PC-3 (cell line): ENCODE measurements at regions not wholly inside any gene's neighbourhood (a gene's known extent, or its start where the extent isn't known, plus 50 kb on each side); places are given as distances from the start of the nearest gene placed in this dataset.

Experiments used
- ATAC-seq: fragments of 200-7000 bp; cut with Tn5 transposase; 2 replicates; pipeline ENCODE4 v1.9.1; 2020; ENCODE audit warnings: mild to moderate bottlenecking, moderate library complexity
- BruUV-seq: library from RNA; stranded (reverse); fragments of 400-500 nt; replicated peaks from 2 replicates; lab custom pipeline; 2021; lab: Mats Ljungman, UMichigan
- CTCF ChIA-PET: fragments of 300-600 bp; sonication (Branson Sonifier 250); formaldehyde crosslinking; loops from one replicate; lab custom pipeline; 2022; ENCODE audit warnings: antibody characterized with exemption; lab: Charles Lee
- POLR2A ChIA-PET: fragments of 300-600 bp; sonication (Branson Sonifier 250); formaldehyde crosslinking; loops from one replicate; lab custom pipeline; 2022; ENCODE audit warnings: antibody characterized with exemption; ENCODE audit not compliant: unreplicated experiment; lab: Charles Lee
- DNase-seq: peaks from one replicate; pipeline ENCODE4 v3.0.0-alpha.2; 2015
- H2AFZ ChIP-seq: fragments of 300-600 bp; sonication (generic); 2 replicates; pipeline ENCODE4 v1.6.0; 2016; ENCODE audit warnings: antibody characterized with exemption, low read length
- H3F3A ChIP-seq: fragments of 300-600 bp; sonication (generic); one replicate; pipeline ENCODE4 v1.6.0; 2017; ENCODE audit warnings: antibody characterized with exemption, low read length, control low read depth, mild to moderate bottlenecking; ENCODE audit not compliant: unreplicated experiment
- H3K27ac ChIP-seq: fragments of 300-600 bp; sonication (generic); 2 replicates; pipeline ENCODE4 v1.5.1; 2016; ENCODE audit warnings: mild to moderate bottlenecking, low read length
- H3K27me3 ChIP-seq: fragments of 300-600 bp; sonication (generic); 2 replicates; pipeline ENCODE4 v1.6.1; 2016; ENCODE audit warnings: low read length, mixed read lengths
- H3K36me3 ChIP-seq: fragments of 300-600 bp; sonication (generic); 2 replicates; pipeline ENCODE4 v1.6.1; 2016; ENCODE audit warnings: low read depth, mixed run types, low read length, mixed read lengths
- H3K4me1 ChIP-seq: fragments of 300-600 bp; sonication (generic); 2 replicates; pipeline ENCODE4 v1.5.1; 2016; ENCODE audit warnings: low read length; ENCODE audit not compliant: insufficient read depth
- H3K4me2 ChIP-seq: fragments of 300-600 bp; sonication (generic); 2 replicates; pipeline ENCODE4 v1.6.0; 2016; ENCODE audit warnings: low read length
- H3K4me3 ChIP-seq: fragments of 300-600 bp; sonication (generic); 2 replicates; pipeline ENCODE4 v1.5.1; 2016; ENCODE audit warnings: mild to moderate bottlenecking, low read length, mixed read lengths
- H3K79me2 ChIP-seq: fragments of 300-600 bp; sonication (generic); 2 replicates; pipeline ENCODE4 v1.6.1; 2017; ENCODE audit warnings: low read length, mixed read lengths
- H3K9ac ChIP-seq: fragments of 300-600 bp; sonication (generic); 2 replicates; pipeline ENCODE4 v1.6.0; 2016; ENCODE audit warnings: mild to moderate bottlenecking, low read length
- H3K9me2 ChIP-seq: fragments of 300-600 bp; sonication (generic); replicated peaks from 2 replicates; pipeline ENCODE4 v1.6.1; 2016; ENCODE audit warnings: mixed run types, low read length, mixed read lengths
- H3K9me3 ChIP-seq: fragments of 300-600 bp; sonication (generic); 2 replicates; pipeline ENCODE4 v1.6.1; 2016; ENCODE audit warnings: low read length, mixed read lengths
- H4K20me1 ChIP-seq: fragments of 300-600 bp; sonication (generic); 2 replicates; pipeline ENCODE4 v1.6.1; 2016; ENCODE audit warnings: low read length, mixed read lengths
- CTCF ChIP-seq: fragments of 300-600 bp; sonication (generic); conservative IDR thresholded peaks from 2 replicates; pipeline ENCODE4 v1.5.1; 2017; ENCODE audit warnings: antibody characterized with exemption, low read depth, mild to moderate bottlenecking, low read length
- EZH2 ChIP-seq: fragments of 300-600 bp; sonication (generic); IDR thresholded peaks from one replicate; pipeline ENCODE4 v1.6.1; 2017; ENCODE audit warnings: antibody characterized with exemption, mild to moderate bottlenecking, low read length; ENCODE audit not compliant: unreplicated experiment
- EZH2phosphoT487 ChIP-seq: fragments of 300-600 bp; sonication (generic); IDR thresholded peaks from 2 replicates; pipeline ENCODE4 v1.6.1; 2018; ENCODE audit warnings: mild to moderate bottlenecking, antibody characterized with exemption, low read length, borderline replicate concordance
- intact Hi-C: fragments of 100-400 bp; cut with micrococcal nuclease; formaldehyde crosslinking; loops from 2 replicates; pipeline ENCODE4 v1.9.0; 2023

- no peak for TF ChIP-seq EZH2
- TF ChIP-seq CTCF, result no peak
- no peak for TF ChIP-seq EZH2phosphoT487
- Histone ChIP-seq H2AFZ (no peak overlapping the region), H3K79me2 (no peaks in the 10 kb centered on the region), H4K20me1 (no peaks in the 10 kb centered on the region), H3K27me3 (no peaks in the 10 kb centered on the region), H3K4me1 (peaks cover 11% of the 10 kb centered on the region), H3F3A (no peaks in the 10 kb centered on the region), H3K9ac (no peak overlapping the region), H3K4me3 (no peak overlapping the region), H3K9me3 (no peaks in the 10 kb centered on the region), H3K36me3 (no peaks in the 10 kb centered on the region), H3K27ac (no peak overlapping the region), H3K4me2 (no peak overlapping the region), H3K9me2 (no peaks in the 10 kb centered on the region)
- DNase-seq (no peak), ATAC-seq (no peak)
- no TSS peak for BruUV-seq
- ChIA-PET CTCF (no interaction called here), POLR2A (no interaction called here)
- intact Hi-C loops, result loop anchor here (10.0 kb wide), 1 partner anchor 138 kb away; no protein-coding TSS in a partner anchor
Measured at GRCh38 chr16:64292953-64293352, 828.9 kb downstream of the CDH11 start.

GRCh38 chr16:64292161-64292560, 829.7 kb downstream of the CDH11 start:
- intact Hi-C loops, result loop anchor here (10.0 kb wide), 1 partner anchor 137 kb away; no protein-coding TSS in a partner anchor
- no peak overlapping the region for H2AFZ ChIP-seq
- CTCF ChIA-PET, result no interaction called here
- no peak for TF ChIP-seq CTCF
- no peak for TF ChIP-seq EZH2phosphoT487
- TF ChIP-seq EZH2, result no peak
- H3K79me2 ChIP-seq, result no peaks in the 10 kb centered on the region
- H3K4me1 ChIP-seq, result peaks cover 11% of the 10 kb centered on the region
- H3K36me3 ChIP-seq, result no peaks in the 10 kb centered on the region
- H3K9ac ChIP-seq, result no peak overlapping the region
- DNase-seq (no peak), ATAC-seq (no peak)
- H4K20me1 ChIP-seq, result no peaks in the 10 kb centered on the region
- no peak overlapping the region for H3K27ac ChIP-seq
- H3K9me2 ChIP-seq, result no peaks in the 10 kb centered on the region
- no peaks in the 10 kb centered on the region for H3F3A ChIP-seq
- POLR2A ChIA-PET, result no interaction called here
- no peaks in the 10 kb centered on the region for H3K27me3 ChIP-seq
- H3K4me2 ChIP-seq, result no peak overlapping the region
- H3K9me3 ChIP-seq, result no peaks in the 10 kb centered on the region
- no TSS peak for BruUV-seq
- no peak overlapping the region for H3K4me3 ChIP-seq

DNA sequence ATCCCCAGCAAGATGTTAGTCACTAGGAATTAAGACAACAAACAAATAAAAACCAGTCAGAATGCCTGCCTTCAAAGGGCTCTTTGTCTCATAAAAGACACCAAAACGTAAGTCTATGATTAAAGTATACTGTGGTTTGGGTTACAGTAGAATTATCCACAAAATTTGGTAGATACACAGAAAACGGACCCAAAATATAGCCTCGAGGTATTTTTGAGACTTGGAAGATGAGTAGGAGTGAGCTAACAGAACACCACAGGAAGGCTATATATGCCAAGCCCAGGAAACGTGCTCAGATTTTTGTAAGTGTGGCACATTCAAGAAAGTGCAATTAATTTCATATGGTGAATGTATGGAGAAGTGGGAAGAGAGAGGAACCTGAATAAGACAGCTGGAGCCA, 831.4 kb downstream of the CDH11 start:
- Histone ChIP-seq H3K9ac (no peak overlapping the region), H3K27ac (peak overlapping the region; percentile 54), H3K4me3 (no peak overlapping the region), H3K9me2 (no peaks in the 10 kb centered on the region), H3K4me1 (peaks cover 11% of the 10 kb centered on the region), H3K9me3 (no peaks in the 10 kb centered on the region), H3K36me3 (no peaks in the 10 kb centered on the region), H3K27me3 (no peaks in the 10 kb centered on the region), H3F3A (no peaks in the 10 kb centered on the region), H3K79me2 (no peaks in the 10 kb centered on the region), H3K4me2 (peak overlapping the region; percentile 48), H2AFZ (peak overlapping the region; percentile 46; the same call in 1 of the 2 replicates), H4K20me1 (no peaks in the 10 kb centered on the region)
- intact Hi-C loops, result loop anchor here (10.0 kb wide), 1 partner anchor 136 kb away; no protein-coding TSS in a partner anchor
- POLR2A ChIA-PET, result no interaction called here
- ATAC-seq, result peak; percentile 95
- BruUV-seq, result no TSS peak
- peak; percentile 70 for DNase-seq
- no peak for TF ChIP-seq EZH2
- no peak for TF ChIP-seq EZH2phosphoT487
- no peak for TF ChIP-seq CTCF
- CTCF ChIA-PET, result no interaction called here
